ENCODE measurements at regions not wholly inside any gene's neighbourhood (a gene's known extent, or its start where the extent isn't known, plus 50 kb on each side); places are given as distances from the start of the nearest gene placed in this dataset.

DNA sequence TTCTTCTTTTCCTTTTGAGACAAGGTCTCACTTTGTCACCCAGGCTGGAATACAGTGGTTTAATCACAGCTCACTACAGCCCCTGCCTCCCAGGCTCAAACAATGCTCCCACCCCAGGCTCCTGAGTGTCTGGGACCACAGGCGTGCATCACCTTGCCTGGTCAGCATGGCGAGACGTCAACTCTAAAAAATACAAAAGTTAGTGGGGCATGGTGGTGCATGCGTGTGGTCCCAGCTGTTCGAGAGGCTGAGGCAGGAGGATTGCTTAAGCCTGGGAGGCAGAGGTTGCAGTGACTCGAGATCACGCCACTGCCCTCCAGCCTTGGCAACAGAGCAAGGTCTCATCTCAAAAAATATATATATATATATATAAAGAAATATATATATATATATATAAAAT, 242.4 kb downstream of the SHOX start:
- no peak overlapping the region for H3K4me3 ChIP-seq (ENCODE audit: low read depth, low read length)
- no peaks in the 10 kb centered on the region for H3K27me3 ChIP-seq (ENCODE audit: control insufficient read depth, insufficient read depth, low read length)
- TF ChIP-seq CTCF (IDR thresholded peaks at IDR 0.05; ENCODE audit: insufficient read depth, low read length, poor library complexity, severe bottlenecking), result no peak
- DNase-seq (ENCODE audit: low read depth), result no peak
- H3K36me3 ChIP-seq (ENCODE audit: control insufficient read depth, insufficient read depth, low read length), result no peaks in the 10 kb centered on the region

GRCh38 chrX:872090-872489, 241.5 kb downstream of the SHOX start:
- Histone ChIP-seq H3K4me3 (ENCODE audit: low read depth, low read length) (no peak overlapping the region), H3K27me3 (ENCODE audit: control insufficient read depth, insufficient read depth, low read length) (no peaks in the 10 kb centered on the region), H3K36me3 (ENCODE audit: control insufficient read depth, insufficient read depth, low read length) (no peaks in the 10 kb centered on the region)
- no peak for DNase-seq (ENCODE audit: low read depth)
- TF ChIP-seq CTCF (IDR thresholded peaks at IDR 0.05; ENCODE audit: insufficient read depth, low read length, poor library complexity, severe bottlenecking), result no peak

DNA sequence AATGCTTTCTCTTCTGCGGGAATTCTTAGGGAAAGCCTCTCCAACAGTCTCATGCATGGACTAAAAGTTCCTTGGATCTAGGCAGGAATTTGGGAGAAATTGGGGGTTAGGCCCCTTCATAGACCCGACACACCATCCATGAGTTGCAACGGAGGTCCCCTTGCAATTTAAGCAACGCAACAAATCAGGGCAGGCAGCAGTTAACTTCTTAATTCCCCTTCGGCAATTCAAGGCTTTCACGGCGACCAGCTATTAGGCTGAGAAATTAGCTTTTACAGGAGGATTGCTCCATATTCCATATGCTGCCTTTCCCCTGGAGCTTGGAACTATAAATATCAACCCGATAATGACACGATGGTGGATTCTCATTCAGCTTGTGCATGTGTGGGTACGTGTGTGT, 241.0 kb downstream of the SHOX start:
- Histone ChIP-seq H3K36me3 (ENCODE audit: control insufficient read depth, insufficient read depth, low read length) (no peaks in the 10 kb centered on the region), H3K27me3 (ENCODE audit: control insufficient read depth, insufficient read depth, low read length) (no peaks in the 10 kb centered on the region), H3K4me3 (ENCODE audit: low read depth, low read length) (no peak overlapping the region)
- DNase-seq (ENCODE audit: low read depth), result no peak
- TF ChIP-seq CTCF (IDR thresholded peaks at IDR 0.05; ENCODE audit: insufficient read depth, low read length, poor library complexity, severe bottlenecking), result no peak

DNA sequence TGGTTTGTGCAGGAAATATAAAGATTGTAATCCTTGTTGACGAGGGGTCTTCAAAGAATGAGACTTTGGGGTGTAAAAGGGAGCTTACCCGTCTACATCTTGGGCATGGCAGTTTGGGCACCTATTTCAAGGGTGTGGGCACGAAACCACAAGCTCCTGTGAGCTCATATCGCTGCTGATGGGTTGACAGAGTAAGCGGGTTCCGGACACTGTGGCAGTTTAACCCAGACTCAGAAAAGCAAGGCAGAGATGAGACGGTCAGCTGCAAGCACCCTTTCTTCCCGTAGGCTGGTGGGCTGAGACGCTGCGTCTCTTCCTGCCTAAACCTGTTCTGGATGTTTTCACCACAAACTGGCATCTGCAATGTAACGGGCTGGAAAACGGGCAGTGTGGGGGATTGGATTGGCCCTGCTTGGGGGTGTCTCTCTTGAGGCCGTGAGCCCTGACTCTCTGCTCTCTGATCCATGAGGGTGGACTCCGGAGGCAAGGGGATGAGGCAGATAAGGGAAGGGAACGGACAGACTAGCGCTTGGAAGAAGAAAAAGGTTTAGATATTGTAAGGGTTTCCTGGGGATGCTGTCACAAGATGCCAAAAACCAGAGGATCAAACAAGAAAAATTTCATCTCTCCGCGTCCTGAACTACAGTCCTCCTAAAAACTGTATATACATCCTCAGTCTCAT, 237.5 kb downstream of the SHOX start:
- no peak overlapping the region for H3K4me3 ChIP-seq (ENCODE audit: low read depth, low read length)
- DNase-seq (ENCODE audit: low read depth), result no peak
- H3K27me3 ChIP-seq (ENCODE audit: control insufficient read depth, insufficient read depth, low read length), result no peaks in the 10 kb centered on the region
- no peaks in the 10 kb centered on the region for H3K36me3 ChIP-seq (ENCODE audit: control insufficient read depth, insufficient read depth, low read length)
- TF ChIP-seq CTCF (IDR thresholded peaks at IDR 0.05; ENCODE audit: insufficient read depth, low read length, poor library complexity, severe bottlenecking), result no peak

DNA sequence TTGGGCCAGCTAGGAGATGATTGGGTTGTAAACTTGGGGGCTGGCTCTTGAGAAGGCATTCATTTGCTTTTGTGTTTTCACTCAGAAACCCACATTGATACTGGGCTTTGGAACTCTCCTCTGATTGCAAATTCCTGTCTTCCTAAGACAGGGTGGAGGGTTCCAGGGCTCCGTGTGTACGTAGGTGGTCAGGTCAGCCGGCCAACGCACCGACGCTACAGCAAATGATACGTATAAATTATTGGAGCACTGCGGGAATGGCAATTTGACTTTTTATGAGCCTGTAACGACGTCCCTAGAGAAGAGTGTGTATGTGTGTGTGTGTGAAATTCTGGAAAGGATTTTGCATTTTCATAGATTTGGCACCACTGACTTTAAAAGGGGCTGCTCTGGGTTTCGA, 236.9 kb downstream of the SHOX start:
- TF ChIP-seq CTCF (IDR thresholded peaks at IDR 0.05; ENCODE audit: insufficient read depth, low read length, poor library complexity, severe bottlenecking), result no peak
- Histone ChIP-seq H3K27me3 (ENCODE audit: control insufficient read depth, insufficient read depth, low read length) (no peaks in the 10 kb centered on the region), H3K36me3 (ENCODE audit: control insufficient read depth, insufficient read depth, low read length) (no peaks in the 10 kb centered on the region), H3K4me3 (ENCODE audit: low read depth, low read length) (no peak overlapping the region)
- DNase-seq (ENCODE audit: low read depth), result no peak

DNA sequence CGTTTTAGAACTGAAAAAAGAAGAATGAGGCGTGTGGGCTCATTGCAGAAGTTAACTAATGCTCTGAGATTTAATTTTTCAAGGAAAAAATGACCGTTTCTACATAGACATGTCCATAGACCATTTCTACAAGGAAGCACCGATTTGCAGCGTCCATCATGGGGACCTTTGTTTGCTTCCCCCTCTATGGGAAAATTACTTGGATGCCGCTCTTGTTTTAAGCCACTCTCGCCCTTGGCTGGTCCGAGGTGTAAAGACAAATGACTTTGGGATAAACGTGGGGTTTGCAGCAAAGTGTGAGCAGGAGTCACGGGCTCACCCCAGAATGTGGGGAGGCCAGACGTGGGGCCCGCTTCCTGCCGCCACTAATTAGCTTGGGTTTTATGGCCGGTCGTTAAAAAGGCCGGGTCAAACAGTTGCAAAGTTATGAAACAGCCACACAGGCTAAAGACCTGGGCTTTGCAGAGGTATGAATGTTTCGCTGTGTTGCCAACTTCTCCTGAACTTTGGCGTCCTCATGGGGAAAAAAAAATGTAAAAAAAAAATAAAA, 235.9 kb downstream of the SHOX start:
- H3K36me3 ChIP-seq (ENCODE audit: control insufficient read depth, insufficient read depth, low read length), result no peaks in the 10 kb centered on the region
- no peak for DNase-seq (ENCODE audit: low read depth)
- TF ChIP-seq CTCF (IDR thresholded peaks at IDR 0.05; ENCODE audit: insufficient read depth, low read length, poor library complexity, severe bottlenecking), result no peak
- H3K27me3 ChIP-seq (ENCODE audit: control insufficient read depth, insufficient read depth, low read length), result no peaks in the 10 kb centered on the region
- H3K4me3 ChIP-seq (ENCODE audit: low read depth, low read length), result no peak overlapping the region
